Neutrophil (primary cell): ENCODE measurements at regions not wholly inside any gene's neighbourhood (a gene's known extent, or its start where the extent isn't known, plus 50 kb on each side); places are given as distances from the start of the nearest gene placed in this dataset.
"Not testable (repeated sequence)": the region's sequence is repeated elsewhere in the genome, so short reads cannot be mapped to it uniquely, and the experiment has no call there.

Experiments used
- H3K27ac ChIP-seq: fragments of 200-600 bp; sonication (generic); 2 replicates; pipeline ENCODE4 v1.5.1; 2016; ENCODE audit warnings: mild to moderate bottlenecking, moderate library complexity
- H3K27me3 ChIP-seq: fragments of 200-600 bp; sonication (generic); 2 replicates; pipeline ENCODE4 v1.6.0; 2016; ENCODE audit warnings: mild to moderate bottlenecking
- H3K36me3 ChIP-seq: fragments of 200-600 bp; sonication (generic); 2 replicates; pipeline ENCODE4 v1.5.1; 2017
- H3K4me1 ChIP-seq, 2 experiments: fragments of 200-600 bp in 1 of 2; sonication (generic) in 1 of 2; 1 replicate in 1 of 2; 2 replicates in 1 of 2; pipeline versions ENCODE4 v1.5.1 to v1.6.1; 2013 to 2016; ENCODE audit warnings: low read depth in 1 of 2, low read length in 1 of 2, mild to moderate bottlenecking in 1 of 2, moderate library complexity in 1 of 2; ENCODE audit not compliant: control insufficient read depth in 1 of 2, insufficient read depth in 1 of 2
- H3K4me3 ChIP-seq, 2 experiments: fragments of 200-600 bp in 1 of 2; sonication (generic) in 1 of 2; 1 replicate in 1 of 2; 2 replicates in 1 of 2; pipeline ENCODE4 v1.5.1; 2013 to 2016; ENCODE audit warnings: low read depth in 1 of 2, low read length in 1 of 2, mild to moderate bottlenecking in 1 of 2, moderate library complexity in 1 of 2
- H3K9me3 ChIP-seq: fragments of 200-600 bp; sonication (generic); 2 replicates; pipeline ENCODE4 v1.5.1; 2016
- CTCF ChIP-seq: fragments of 200-600 bp; sonication (generic); IDR thresholded peaks from 2 replicates; pipeline ENCODE4 v1.5.1; 2016; ENCODE audit warnings: antibody characterized with exemption

- Histone ChIP-seq H3K27ac (no peak overlapping the region), H3K36me3 (no peaks in the 10 kb centered on the region), H3K4me1 (no peaks in the 10 kb centered on the region), H3K4me3 (no peak overlapping the region), H3K9me3 (no peaks in the 10 kb centered on the region), H3K27me3 (no peaks in the 10 kb centered on the region)
- no peak for TF ChIP-seq CTCF
These were observed 71.5 kb upstream of the NANOS1 start for GRCh38 chr10:118957966-118958365.

- no peak overlapping the region for H3K27ac ChIP-seq
- H3K27me3 ChIP-seq: no peaks in the 10 kb centered on the region
- H3K4me3 ChIP-seq: no peak overlapping the region
- no peaks in the 10 kb centered on the region for H3K9me3 ChIP-seq
- H3K4me1 ChIP-seq: no peaks in the 10 kb centered on the region
- no peaks in the 10 kb centered on the region for H3K36me3 ChIP-seq
- no peak for TF ChIP-seq CTCF
These were observed 71.0 kb upstream of the NANOS1 start for GRCh38 chr10:118958559-118958958.

GRCh38 chr10:118958984-118959925 is 70.3 kb upstream of the NANOS1 start:
- Histone ChIP-seq H3K9me3 (no peaks in the 10 kb centered on the region), H3K27ac (no peak overlapping the region), H3K4me3 (no peak overlapping the region), H3K4me1 (no peaks in the 10 kb centered on the region), H3K27me3 (no peaks in the 10 kb centered on the region), H3K36me3 (no peaks in the 10 kb centered on the region)
- no peak for TF ChIP-seq CTCF

GRCh38 chr10:118960157-118961090 is 69.1 kb upstream of the NANOS1 start:
- no peaks in the 10 kb centered on the region for H3K4me1 ChIP-seq
- H3K27me3 ChIP-seq: no peaks in the 10 kb centered on the region
- no peak overlapping the region for H3K4me3 ChIP-seq
- no peaks in the 10 kb centered on the region for H3K36me3 ChIP-seq
- no peak overlapping the region for H3K27ac ChIP-seq
- no peaks in the 10 kb centered on the region for H3K9me3 ChIP-seq
- TF ChIP-seq CTCF: no peak

- H3K27me3 ChIP-seq: no peaks in the 10 kb centered on the region
- TF ChIP-seq CTCF: no peak
- no peaks in the 10 kb centered on the region for H3K4me1 ChIP-seq
- no peak overlapping the region for H3K4me3 ChIP-seq
- no peaks in the 10 kb centered on the region for H3K9me3 ChIP-seq
- H3K27ac ChIP-seq: no peak overlapping the region
- no peaks in the 10 kb centered on the region for H3K36me3 ChIP-seq
These were observed 68.1 kb upstream of the NANOS1 start for GRCh38 chr10:118961436-118961835.

- H3K27ac ChIP-seq, H3K27me3 ChIP-seq: not testable (repeated sequence)
These were observed 67.1 kb upstream of the NANOS1 start for GRCh38 chr10:118962331-118962868.

More at GRCh38 chr10:118962331-118962868, 67.1 kb upstream of the NANOS1 start:
- H3K36me3 ChIP-seq, H3K4me1 ChIP-seq, H3K4me3 ChIP-seq, H3K9me3 ChIP-seq: not testable (repeated sequence)
